ENCODE measurements at regions not wholly inside any gene's neighbourhood (a gene's known extent, or its start where the extent isn't known, plus 50 kb on each side); places are given as distances from the start of the nearest gene placed in this dataset.
A peak's percentile ranks its signal among the peaks of the same experiment; 100 is the strongest.

- no peak for DNase-seq
These were observed 1133.7 kb downstream of the GATA3 start for GRCh38 chr10:9188022-9188810.

GRCh38 chr10:9189448-9189847 is 1135.0 kb downstream of the GATA3 start:
- DNase-seq: no peak

GRCh38 chr10:9193120-9193519 is 1138.6 kb downstream of the GATA3 start:
- no peak for DNase-seq

GRCh38 chr10:9195385-9195784 is 1140.9 kb downstream of the GATA3 start:
- no peak for DNase-seq

GRCh38 chr10:9198611-9199010 is 1144.1 kb downstream of the GATA3 start:
- DNase-seq: no peak

- DNase-seq: no peak
These were observed 1151.1 kb downstream of the GATA3 start for GRCh38 chr10:9205558-9205957.

GRCh38 chr10:9209105-9209798 is 1154.8 kb downstream of the GATA3 start:
- peak; percentile 3 for DNase-seq

- no peak for DNase-seq
These were observed 1156.7 kb downstream of the GATA3 start for GRCh38 chr10:9211228-9211627.

- DNase-seq: no peak
These were observed 1160.1 kb downstream of the GATA3 start for GRCh38 chr10:9214618-9215017.

GRCh38 chr10:9215121-9215520 is 1160.6 kb downstream of the GATA3 start:
- DNase-seq: no peak

GRCh38 chr10:9219860-9220259 is 1165.4 kb downstream of the GATA3 start:
- no peak for DNase-seq

GRCh38 chr10:9222917-9223316 is 1168.4 kb downstream of the GATA3 start:
- no peak for DNase-seq

- DNase-seq: no peak
These were observed 1173.3 kb downstream of the GATA3 start for GRCh38 chr10:9227679-9228365.

- DNase-seq: no peak
These were observed 1174.3 kb downstream of the GATA3 start for GRCh38 chr10:9228771-9229170.

- DNase-seq: no peak
These were observed 1175.3 kb downstream of the GATA3 start for GRCh38 chr10:9229702-9230244.

GRCh38 chr10:9230625-9231024 is 1176.1 kb downstream of the GATA3 start:
- no peak for DNase-seq

GRCh38 chr10:9234191-9234590 is 1179.7 kb downstream of the GATA3 start:
- no peak for DNase-seq

- DNase-seq: no peak
These were observed 1183.6 kb downstream of the GATA3 start for GRCh38 chr10:9238041-9238440.

- DNase-seq: no peak
These were observed 1184.8 kb downstream of the GATA3 start for GRCh38 chr10:9239298-9239697.

GRCh38 chr10:9243941-9244411 is 1189.5 kb downstream of the GATA3 start:
- DNase-seq: no peak

GRCh38 chr10:9244864-9245263 is 1190.4 kb downstream of the GATA3 start:
- DNase-seq: no peak

GRCh38 chr10:9253121-9253520 is 1198.6 kb downstream of the GATA3 start:
- no peak for DNase-seq

GRCh38 chr10:9254353-9254752 is 1199.9 kb downstream of the GATA3 start:
- no peak for DNase-seq
